Body of pancreas (tissue), 4 donors: ENCODE measurements at regions not wholly inside any gene's neighbourhood (a gene's known extent, or its start where the extent isn't known, plus 50 kb on each side); places are given as distances from the start of the nearest gene placed in this dataset.

Source experiments
- CTCF ChIP-seq, 7 experiments: fragments of 450-650 bp in 4 of 7; fragments of 200-600 bp in 3 of 7; sonication (generic) in 3 of 7; IDR thresholded peaks; one replicate each; pipeline ENCODE4 v1.5.1; 2016 to 2019; ENCODE audit warnings: antibody characterized with exemption in 7 of 7
- POLR2A ChIP-seq, 3 donors: fragments of 450-650 bp; IDR thresholded peaks; one replicate each; pipeline ENCODE4 v1.6.1; 2016; ENCODE audit warnings: antibody characterized with exemption in 3 of 3, mild to moderate bottlenecking in 2 of 3

DNA sequence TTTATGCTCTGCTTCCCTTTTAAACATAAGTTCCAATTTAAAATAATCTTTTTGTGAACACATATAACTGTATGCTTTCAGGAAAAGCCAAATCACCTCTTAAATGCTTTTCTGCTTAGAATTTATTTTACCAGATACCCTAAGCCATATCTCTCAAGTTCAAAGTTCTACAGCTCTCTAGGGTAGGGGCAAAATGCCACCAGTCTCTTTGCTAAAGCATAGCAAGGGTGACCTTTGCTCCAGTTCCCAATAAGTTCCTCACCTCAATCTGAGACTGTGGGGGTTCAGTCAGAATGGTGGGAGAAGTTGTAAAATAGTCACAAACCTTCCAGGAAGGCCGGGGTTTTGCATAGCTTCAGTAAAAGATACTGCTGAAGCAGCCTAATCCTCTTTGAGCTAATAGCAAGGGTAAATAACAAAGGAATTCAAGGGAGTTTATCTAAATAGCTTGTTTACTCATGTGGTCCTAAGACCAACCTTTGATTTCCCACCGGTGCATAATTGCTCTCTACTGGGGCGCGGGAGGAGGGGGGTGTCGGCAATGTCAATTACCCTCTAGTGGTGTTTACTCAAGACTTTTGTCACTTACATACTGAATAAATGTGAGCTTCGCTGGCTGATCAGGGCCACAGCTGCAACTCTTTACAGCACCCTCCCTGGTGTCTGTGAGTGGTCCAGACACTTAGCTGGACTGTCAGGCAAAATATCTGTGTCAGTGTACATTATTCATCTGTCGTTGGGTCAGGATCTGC lies 1376.2 kb downstream of the NCAM2 start:
- TF ChIP-seq CTCF (IDR thresholded peaks at IDR 0.05) (no peak), POLR2A (IDR thresholded peaks at IDR 0.05) (no peak)
